ENCODE measurements at regions not wholly inside any gene's neighbourhood (a gene's known extent, or its start where the extent isn't known, plus 50 kb on each side); places are given as distances from the start of the nearest gene placed in this dataset.

- ATAC-seq (ENCODE audit: insufficient read depth, low read depth), result no peak
- peaks cover 18% of the 10 kb centered on the region for H3K9me3 ChIP-seq (ENCODE audit: insufficient read depth, low read length, severe bottlenecking)
- no peak overlapping the region for H3K27ac ChIP-seq (ENCODE audit: low read length)
- H3K4me3 ChIP-seq (ENCODE audit: low read depth in 1 of 2, low read length in 2 of 2), result no peak overlapping the region
- H3K27me3 ChIP-seq (ENCODE audit: insufficient read depth, low read length, poor library complexity), result peaks cover 3% of the 10 kb centered on the region
- DNase-seq, result no peak
- H4K20me1 ChIP-seq (ENCODE audit: insufficient read depth, low read length), result no peaks in the 10 kb centered on the region
- no peak overlapping the region for H3K4me2 ChIP-seq (ENCODE audit: insufficient read depth, low read length)
- no peak overlapping the region for H2AFZ ChIP-seq (ENCODE audit: low read depth, low read length)
- TF ChIP-seq CTCF (IDR thresholded peaks at IDR 0.05; ENCODE audit: borderline replicate concordance, extremely low read depth, low read length, poor library complexity, severe bottlenecking) (no peak), EZH2 (IDR thresholded peaks at IDR 0.05; ENCODE audit: borderline replicate concordance, low read depth, low read length, severe bottlenecking) (no peak)
- no peaks in the 10 kb centered on the region for H3K79me2 ChIP-seq (ENCODE audit: insufficient read depth, low read length)
- H3K4me1 ChIP-seq (ENCODE audit: insufficient read depth, low read length), result no peaks in the 10 kb centered on the region
- H3K9ac ChIP-seq (ENCODE audit: low read depth, low read length), result no peak overlapping the region
- no peaks in the 10 kb centered on the region for H3K36me3 ChIP-seq (ENCODE audit: insufficient read depth, low read length)
Measured at GRCh38 chr6:158907931-158908330, 88.8 kb upstream of the EZR start.

- Histone ChIP-seq H3K9me3 (ENCODE audit: insufficient read depth, low read length, severe bottlenecking) (peaks cover 18% of the 10 kb centered on the region), H3K79me2 (ENCODE audit: insufficient read depth, low read length) (no peaks in the 10 kb centered on the region), H3K4me1 (ENCODE audit: insufficient read depth, low read length) (no peaks in the 10 kb centered on the region), H3K27ac (ENCODE audit: low read length) (no peak overlapping the region), H3K9ac (ENCODE audit: low read depth, low read length) (no peak overlapping the region), H3K4me3 (ENCODE audit: low read depth in 1 of 2, low read length in 2 of 2) (no peak overlapping the region), H3K27me3 (ENCODE audit: insufficient read depth, low read length, poor library complexity) (peaks cover 3% of the 10 kb centered on the region), H2AFZ (ENCODE audit: low read depth, low read length) (no peak overlapping the region), H4K20me1 (ENCODE audit: insufficient read depth, low read length) (no peaks in the 10 kb centered on the region), H3K36me3 (ENCODE audit: insufficient read depth, low read length) (no peaks in the 10 kb centered on the region), H3K4me2 (ENCODE audit: insufficient read depth, low read length) (no peak overlapping the region)
- no peak for ATAC-seq (ENCODE audit: insufficient read depth, low read depth)
- no peak for DNase-seq
- TF ChIP-seq CTCF (IDR thresholded peaks at IDR 0.05; ENCODE audit: borderline replicate concordance, extremely low read depth, low read length, poor library complexity, severe bottlenecking), result no peak
- no peak for TF ChIP-seq EZH2 (IDR thresholded peaks at IDR 0.05; ENCODE audit: borderline replicate concordance, low read depth, low read length, severe bottlenecking)
Measured at GRCh38 chr6:158906926-158907325, 87.8 kb upstream of the EZR start.

GRCh38 chr6:158905277-158905676 lies 86.1 kb upstream of the EZR start:
- Histone ChIP-seq H3K27ac (ENCODE audit: low read length) (no peak overlapping the region), H3K4me3 (ENCODE audit: low read depth in 1 of 2, low read length in 2 of 2) (no peak overlapping the region), H2AFZ (ENCODE audit: low read depth, low read length) (no peak overlapping the region), H3K36me3 (ENCODE audit: insufficient read depth, low read length) (no peaks in the 10 kb centered on the region), H3K9me3 (ENCODE audit: insufficient read depth, low read length, severe bottlenecking) (peaks cover 18% of the 10 kb centered on the region), H4K20me1 (ENCODE audit: insufficient read depth, low read length) (no peaks in the 10 kb centered on the region), H3K27me3 (ENCODE audit: insufficient read depth, low read length, poor library complexity) (no peaks in the 10 kb centered on the region), H3K79me2 (ENCODE audit: insufficient read depth, low read length) (no peaks in the 10 kb centered on the region), H3K4me1 (ENCODE audit: insufficient read depth, low read length) (no peaks in the 10 kb centered on the region), H3K9ac (ENCODE audit: low read depth, low read length) (no peak overlapping the region), H3K4me2 (ENCODE audit: insufficient read depth, low read length) (no peak overlapping the region)
- no peak for ATAC-seq (ENCODE audit: insufficient read depth, low read depth)
- DNase-seq, result no peak
- TF ChIP-seq EZH2 (IDR thresholded peaks at IDR 0.05; ENCODE audit: borderline replicate concordance, low read depth, low read length, severe bottlenecking) (no peak), CTCF (IDR thresholded peaks at IDR 0.05; ENCODE audit: borderline replicate concordance, extremely low read depth, low read length, poor library complexity, severe bottlenecking) (no peak)

GRCh38 chr6:158903801-158904200 lies 84.6 kb upstream of the EZR start:
- Histone ChIP-seq H3K79me2 (ENCODE audit: insufficient read depth, low read length) (no peaks in the 10 kb centered on the region), H3K27ac (ENCODE audit: low read length) (no peak overlapping the region), H3K27me3 (ENCODE audit: insufficient read depth, low read length, poor library complexity) (no peaks in the 10 kb centered on the region), H3K4me2 (ENCODE audit: insufficient read depth, low read length) (no peak overlapping the region), H2AFZ (ENCODE audit: low read depth, low read length) (no peak overlapping the region), H3K9me3 (ENCODE audit: insufficient read depth, low read length, severe bottlenecking) (peaks cover 18% of the 10 kb centered on the region), H3K4me1 (ENCODE audit: insufficient read depth, low read length) (no peaks in the 10 kb centered on the region), H3K36me3 (ENCODE audit: insufficient read depth, low read length) (no peaks in the 10 kb centered on the region), H4K20me1 (ENCODE audit: insufficient read depth, low read length) (no peaks in the 10 kb centered on the region), H3K4me3 (ENCODE audit: low read depth in 1 of 2, low read length in 2 of 2) (no peak overlapping the region), H3K9ac (ENCODE audit: low read depth, low read length) (no peak overlapping the region)
- ATAC-seq (ENCODE audit: insufficient read depth, low read depth), result no peak
- DNase-seq, result no peak
- TF ChIP-seq EZH2 (IDR thresholded peaks at IDR 0.05; ENCODE audit: borderline replicate concordance, low read depth, low read length, severe bottlenecking) (no peak), CTCF (IDR thresholded peaks at IDR 0.05; ENCODE audit: borderline replicate concordance, extremely low read depth, low read length, poor library complexity, severe bottlenecking) (no peak)

Measured in DND-41 (cell line).